Natural killer cell (primary cell): ENCODE measurements at regions not wholly inside any gene's neighbourhood (a gene's known extent, or its start where the extent isn't known, plus 50 kb on each side); places are given as distances from the start of the nearest gene placed in this dataset.

ENCODE experiments used
- ATAC-seq, 3 donors: fragments of 150-1000 bp in 2 of 3; fragments of 200-7000 bp in 1 of 3; cut with Tn5 transposase; 1 replicate in 1 of 3; 2 replicates in 2 of 3; pipeline ENCODE4 v1.10.0; 2021; ENCODE audit warnings: mild to moderate bottlenecking in 2 of 3, moderate library complexity in 2 of 3
- DNase-seq, 2 donors: peaks; one replicate each; pipeline versions ENCODE4 v3.0.0 to v3.0.0-alpha.2; 2013 to 2021; ENCODE audit warnings: mixed read lengths in 1 of 2
- H3K27ac ChIP-seq: one replicate; pipeline ENCODE4 v1.5.1; 2013; ENCODE audit warnings: mild to moderate bottlenecking, low read length
- H3K27me3 ChIP-seq: one replicate; pipeline ENCODE4 v1.6.1; 2013; ENCODE audit warnings: low read length; ENCODE audit not compliant: control insufficient read depth, insufficient read depth
- H3K36me3 ChIP-seq: one replicate; pipeline ENCODE4 v1.6.1; 2013; ENCODE audit warnings: low read length; ENCODE audit not compliant: control insufficient read depth, insufficient read depth
- H3K4me1 ChIP-seq: one replicate; pipeline ENCODE4 v1.6.1; 2013; ENCODE audit warnings: low read length; ENCODE audit not compliant: control insufficient read depth, insufficient read depth
- H3K4me3 ChIP-seq: one replicate; pipeline ENCODE4 v1.5.1; 2013; ENCODE audit warnings: low read length
- H3K9me3 ChIP-seq: one replicate; pipeline ENCODE4 v1.6.1; 2013; ENCODE audit warnings: low read length; ENCODE audit not compliant: control insufficient read depth, insufficient read depth
- H3K27ac Mint-ChIP-seq, 2 donors: one replicate each; pipeline ENCODE4 v1.8.0; 2022; ENCODE audit warnings: mild to moderate bottlenecking in 2 of 2, mixed read lengths in 2 of 2, moderate library complexity in 1 of 2
- H3K27me3 Mint-ChIP-seq, 2 donors: one replicate each; pipeline ENCODE4 v1.8.0; 2022; ENCODE audit warnings: low read depth in 2 of 2, mixed read lengths in 2 of 2
- H3K36me3 Mint-ChIP-seq: one replicate; pipeline ENCODE4 v1.8.0; 2022; ENCODE audit warnings: mixed read lengths
- H3K4me1 Mint-ChIP-seq, 2 donors: one replicate each; pipeline ENCODE4 v1.8.0; 2022; ENCODE audit warnings: mixed read lengths in 2 of 2
- H3K4me3 Mint-ChIP-seq: one replicate; pipeline ENCODE4 v1.8.0; 2022; ENCODE audit warnings: mild to moderate bottlenecking, moderate library complexity, mixed read lengths
- H3K9me3 Mint-ChIP-seq, 2 donors: one replicate each; pipeline ENCODE4 v1.8.0; 2022; ENCODE audit warnings: mixed read lengths in 2 of 2
- CTCF ChIP-seq: fragments of 200-600 bp; IDR thresholded peaks from one replicate; pipeline ENCODE4 v1.8.0; 2022; ENCODE audit warnings: antibody characterized with exemption
- WGBS: methylation state at CpG from one replicate; pipeline ENCODE4 v1.1.7; 2013; ENCODE audit warnings: missing lambda C conversion rate; ENCODE audit not compliant: insufficient coverage; 5-methylcytosine and 5-hydroxymethylcytosine counted together
- intact Hi-C: fragments of 100-400 bp; cut with micrococcal nuclease; formaldehyde crosslinking; loops from one replicate; pipeline ENCODE4 v1.14.2; 2022

GRCh38 chr2:52258038-52258437 lies 1226.1 kb upstream of the NRXN1 start:
- Histone ChIP-seq H3K4me3 (no peak overlapping the region), H3K9me3 (peaks cover 13% of the 10 kb centered on the region), H3K27me3 (no peaks in the 10 kb centered on the region), H3K36me3 (no peaks in the 10 kb centered on the region), H3K4me1 (no peaks in the 10 kb centered on the region), H3K27ac (no peak overlapping the region)
- TF ChIP-seq CTCF: no peak
- WGBS: no CpG with 5 or more reads among the region's 1 CpG
- ATAC-seq (no peak), DNase-seq (no peak)
- Mint-ChIP-seq H3K4me1 (no peaks in the 10 kb centered on the region), H3K9me3 (peaks cover 7 to 16% of the 10 kb centered on the region in 2 donors), H3K4me3 (no peak overlapping the region), H3K27me3 (no peaks in the 10 kb centered on the region), H3K27ac (no peak overlapping the region), H3K36me3 (no peaks in the 10 kb centered on the region)
- intact Hi-C loops: no loop called here

- no peak overlapping the region for H3K27ac Mint-ChIP-seq
- no peaks in the 10 kb centered on the region for H3K4me1 Mint-ChIP-seq
- H3K4me3 Mint-ChIP-seq: no peak overlapping the region
- no peaks in the 10 kb centered on the region for H3K36me3 ChIP-seq
- H3K4me3 ChIP-seq: no peak overlapping the region
- TF ChIP-seq CTCF: no peak
- H3K27me3 Mint-ChIP-seq: no peaks in the 10 kb centered on the region
- no peaks in the 10 kb centered on the region for H3K4me1 ChIP-seq
- no peak overlapping the region for H3K27ac ChIP-seq
- 97% methylated on average over 4 of the region's 5 CpGs for WGBS
- DNase-seq (no peak), ATAC-seq (no peak)
- peaks cover 9% of the 10 kb centered on the region for H3K9me3 ChIP-seq
- no peaks in the 10 kb centered on the region for H3K27me3 ChIP-seq
- intact Hi-C loops: no loop called here
- peaks cover 9 to 23% of the 10 kb centered on the region in 2 donors for H3K9me3 Mint-ChIP-seq
- no peaks in the 10 kb centered on the region for H3K36me3 Mint-ChIP-seq
Observed at GRCh38 chr2:52253416-52253980, 1221.6 kb upstream of the NRXN1 start.

- H3K4me1 Mint-ChIP-seq: no peaks in the 10 kb centered on the region
- WGBS: 70% methylated on average over 1 of the region's 1 CpG
- no peak for DNase-seq
Observed at GRCh38 chr2:52238782-52239181, 1206.8 kb upstream of the NRXN1 start.

More at GRCh38 chr2:52238782-52239181, 1206.8 kb upstream of the NRXN1 start:
- Mint-ChIP-seq H3K27ac (no peak overlapping the region), H3K4me3 (no peak overlapping the region), H3K9me3 (peaks cover 8 to 20% of the 10 kb centered on the region in 2 donors), H3K36me3 (no peaks in the 10 kb centered on the region), H3K27me3 (no peaks in the 10 kb centered on the region)
- no peak for ATAC-seq
- Histone ChIP-seq H3K27me3 (no peaks in the 10 kb centered on the region), H3K4me1 (no peaks in the 10 kb centered on the region), H3K36me3 (no peaks in the 10 kb centered on the region), H3K4me3 (no peak overlapping the region), H3K9me3 (no peaks in the 10 kb centered on the region), H3K27ac (no peak overlapping the region)
- TF ChIP-seq CTCF: no peak
- intact Hi-C loops: no loop called here
